ENCODE measurements at regions not wholly inside any gene's neighbourhood (a gene's known extent, or its start where the extent isn't known, plus 50 kb on each side); places are given as distances from the start of the nearest gene placed in this dataset.
"Not testable (repeated sequence)": the region's sequence is repeated elsewhere in the genome, so short reads cannot be mapped to it uniquely, and the experiment has no call there.

DNA sequence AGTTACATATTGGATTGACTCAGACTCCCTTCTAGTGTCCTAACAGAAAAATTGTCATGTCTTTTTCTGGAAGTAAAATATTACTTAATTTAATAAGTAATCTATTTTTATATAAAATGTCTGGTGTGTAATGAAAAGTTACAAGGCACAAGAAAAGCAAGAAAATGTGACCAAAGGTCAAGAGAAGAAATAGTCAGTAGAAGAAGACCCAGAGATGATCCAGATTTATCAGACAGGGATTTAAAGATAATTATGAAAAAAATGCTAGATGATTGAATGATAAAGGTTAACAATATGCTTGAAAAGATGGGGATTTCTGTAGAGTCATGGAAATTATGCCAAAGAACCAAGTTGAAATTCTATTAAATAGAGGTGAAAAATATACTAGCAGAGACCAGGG is 87.8 kb downstream of the SYT15B start:
- TF ChIP-seq, protein P1, sequence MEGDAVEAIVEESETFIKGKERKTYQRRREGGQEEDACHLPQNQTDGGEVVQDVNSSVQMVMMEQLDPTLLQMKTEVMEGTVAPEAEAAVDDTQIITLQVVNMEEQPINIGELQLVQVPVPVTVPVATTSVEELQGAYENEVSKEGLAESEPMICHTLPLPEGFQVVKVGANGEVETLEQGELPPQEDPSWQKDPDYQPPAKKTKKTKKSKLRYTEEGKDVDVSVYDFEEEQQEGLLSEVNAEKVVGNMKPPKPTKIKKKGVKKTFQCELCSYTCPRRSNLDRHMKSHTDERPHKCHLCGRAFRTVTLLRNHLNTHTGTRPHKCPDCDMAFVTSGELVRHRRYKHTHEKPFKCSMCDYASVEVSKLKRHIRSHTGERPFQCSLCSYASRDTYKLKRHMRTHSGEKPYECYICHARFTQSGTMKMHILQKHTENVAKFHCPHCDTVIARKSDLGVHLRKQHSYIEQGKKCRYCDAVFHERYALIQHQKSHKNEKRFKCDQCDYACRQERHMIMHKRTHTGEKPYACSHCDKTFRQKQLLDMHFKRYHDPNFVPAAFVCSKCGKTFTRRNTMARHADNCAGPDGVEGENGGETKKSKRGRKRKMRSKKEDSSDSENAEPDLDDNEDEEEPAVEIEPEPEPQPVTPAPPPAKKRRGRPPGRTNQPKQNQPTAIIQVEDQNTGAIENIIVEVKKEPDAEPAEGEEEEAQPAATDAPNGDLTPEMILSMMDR (IDR thresholded peaks at IDR 0.05): not testable (repeated sequence)
- TF ChIP-seq EZH2phosphoT487 (IDR thresholded peaks at IDR 0.05; ENCODE audit: borderline replicate concordance, low read depth); SMC3 (IDR thresholded peaks at IDR 0.05; ENCODE audit: low read depth, low read length); CHD2 (IDR thresholded peaks at IDR 0.05; ENCODE audit: low read length, partially characterized antibody); MXI1 (IDR thresholded peaks at IDR 0.05; ENCODE audit: low read depth, low read length); RFX5 (IDR thresholded peaks at IDR 0.05; ENCODE audit: low read length): not testable (repeated sequence)
- TF ChIP-seq, protein P2, sequence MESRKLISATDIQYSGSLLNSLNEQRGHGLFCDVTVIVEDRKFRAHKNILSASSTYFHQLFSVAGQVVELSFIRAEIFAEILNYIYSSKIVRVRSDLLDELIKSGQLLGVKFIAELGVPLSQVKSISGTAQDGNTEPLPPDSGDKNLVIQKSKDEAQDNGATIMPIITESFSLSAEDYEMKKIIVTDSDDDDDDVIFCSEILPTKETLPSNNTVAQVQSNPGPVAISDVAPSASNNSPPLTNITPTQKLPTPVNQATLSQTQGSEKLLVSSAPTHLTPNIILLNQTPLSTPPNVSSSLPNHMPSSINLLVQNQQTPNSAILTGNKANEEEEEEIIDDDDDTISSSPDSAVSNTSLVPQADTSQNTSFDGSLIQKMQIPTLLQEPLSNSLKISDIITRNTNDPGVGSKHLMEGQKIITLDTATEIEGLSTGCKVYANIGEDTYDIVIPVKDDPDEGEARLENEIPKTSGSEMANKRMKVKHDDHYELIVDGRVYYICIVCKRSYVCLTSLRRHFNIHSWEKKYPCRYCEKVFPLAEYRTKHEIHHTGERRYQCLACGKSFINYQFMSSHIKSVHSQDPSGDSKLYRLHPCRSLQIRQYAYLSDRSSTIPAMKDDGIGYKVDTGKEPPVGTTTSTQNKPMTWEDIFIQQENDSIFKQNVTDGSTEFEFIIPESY (IDR thresholded peaks at IDR 0.05; ENCODE audit: borderline replicate concordance, low read depth): not testable (repeated sequence)

Measured in SK-N-SH (cell line).